ENCODE measurements at regions not wholly inside any gene's neighbourhood (a gene's known extent, or its start where the extent isn't known, plus 50 kb on each side); places are given as distances from the start of the nearest gene placed in this dataset.
"Not testable (repeated sequence)": the region's sequence is repeated elsewhere in the genome, so short reads cannot be mapped to it uniquely, and the experiment has no call there.

GRCh38 chr12:131303576-131303975 lies 349.9 kb downstream of the ADGRD1 start:
- not testable (repeated sequence) for TF ChIP-seq POLR2A (IDR thresholded peaks at IDR 0.05)
- TF ChIP-seq, protein P1, sequence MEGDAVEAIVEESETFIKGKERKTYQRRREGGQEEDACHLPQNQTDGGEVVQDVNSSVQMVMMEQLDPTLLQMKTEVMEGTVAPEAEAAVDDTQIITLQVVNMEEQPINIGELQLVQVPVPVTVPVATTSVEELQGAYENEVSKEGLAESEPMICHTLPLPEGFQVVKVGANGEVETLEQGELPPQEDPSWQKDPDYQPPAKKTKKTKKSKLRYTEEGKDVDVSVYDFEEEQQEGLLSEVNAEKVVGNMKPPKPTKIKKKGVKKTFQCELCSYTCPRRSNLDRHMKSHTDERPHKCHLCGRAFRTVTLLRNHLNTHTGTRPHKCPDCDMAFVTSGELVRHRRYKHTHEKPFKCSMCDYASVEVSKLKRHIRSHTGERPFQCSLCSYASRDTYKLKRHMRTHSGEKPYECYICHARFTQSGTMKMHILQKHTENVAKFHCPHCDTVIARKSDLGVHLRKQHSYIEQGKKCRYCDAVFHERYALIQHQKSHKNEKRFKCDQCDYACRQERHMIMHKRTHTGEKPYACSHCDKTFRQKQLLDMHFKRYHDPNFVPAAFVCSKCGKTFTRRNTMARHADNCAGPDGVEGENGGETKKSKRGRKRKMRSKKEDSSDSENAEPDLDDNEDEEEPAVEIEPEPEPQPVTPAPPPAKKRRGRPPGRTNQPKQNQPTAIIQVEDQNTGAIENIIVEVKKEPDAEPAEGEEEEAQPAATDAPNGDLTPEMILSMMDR (IDR thresholded peaks at IDR 0.05 in 4 of 5, conservative IDR thresholded peaks at IDR 0.05 in 1 of 5) = not testable (repeated sequence)

Data from gastrocnemius medialis (tissue), 4 donors.